ENCODE measurements at regions not wholly inside any gene's neighbourhood (a gene's known extent, or its start where the extent isn't known, plus 50 kb on each side); places are given as distances from the start of the nearest gene placed in this dataset.

- DNase-seq (ENCODE audit: low spot score) = no peak
These were observed 740.5 kb downstream of the CBLN4 start for GRCh38 chr20:55264703-55265239.

- no peak for DNase-seq (ENCODE audit: low spot score)
These were observed 746.8 kb downstream of the CBLN4 start for GRCh38 chr20:55258559-55258958.

GRCh38 chr20:55255016-55255415, 750.3 kb downstream of the CBLN4 start:
- DNase-seq (ENCODE audit: low spot score) = no peak

GRCh38 chr20:55253781-55254180, 751.5 kb downstream of the CBLN4 start:
- DNase-seq (ENCODE audit: low spot score) = no peak

DNA sequence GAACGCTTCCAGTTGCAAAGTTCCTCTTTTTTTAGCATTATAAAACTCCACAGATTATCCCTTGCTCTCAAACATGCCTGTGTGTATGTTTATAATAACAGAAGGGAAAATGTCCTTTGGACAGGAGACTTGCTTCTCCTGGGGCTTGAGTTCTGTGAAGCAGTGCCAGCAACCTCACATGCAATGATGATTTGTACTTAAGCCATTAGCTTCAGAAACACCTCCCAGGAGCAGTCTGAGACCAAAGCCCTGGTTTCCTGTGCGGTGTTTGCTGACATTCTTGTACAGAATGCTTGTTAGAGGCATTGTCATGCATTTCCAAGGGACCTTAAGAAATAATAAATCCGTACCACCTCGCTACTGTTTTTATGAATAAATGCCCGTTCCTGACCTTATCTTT, 752.8 kb downstream of the CBLN4 start:
- DNase-seq (ENCODE audit: low spot score) = no peak

GRCh38 chr20:55251170-55251569, 754.1 kb downstream of the CBLN4 start:
- no peak for DNase-seq (ENCODE audit: low spot score)

GRCh38 chr20:55242853-55243252, 762.5 kb downstream of the CBLN4 start:
- no peak for DNase-seq (ENCODE audit: low spot score)

- no peak for DNase-seq (ENCODE audit: low spot score)
These were observed 763.9 kb downstream of the DOK5 start for GRCh38 chr20:55239269-55239668.

DNA sequence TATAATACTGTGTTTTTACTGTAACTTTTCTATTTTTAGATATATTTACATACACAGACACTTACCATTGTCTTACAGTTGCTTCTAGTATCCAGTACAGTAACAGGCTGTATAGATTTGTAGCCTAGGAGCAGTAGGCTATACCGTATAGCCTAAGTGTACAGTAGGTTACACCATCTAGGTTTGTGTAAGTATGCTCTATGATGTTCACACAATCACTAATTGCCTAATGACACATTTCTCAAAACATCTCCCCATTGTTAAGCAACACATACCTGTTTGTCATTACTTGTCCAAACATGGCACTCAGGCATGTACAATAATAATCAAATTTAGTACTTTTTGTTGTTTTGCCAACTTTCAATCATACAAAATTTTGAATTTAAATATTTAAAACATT, 757.3 kb downstream of the DOK5 start:
- no peak for DNase-seq (ENCODE audit: low spot score)

- no peak for DNase-seq (ENCODE audit: low spot score)
These were observed 754.1 kb downstream of the DOK5 start for GRCh38 chr20:55229451-55229850.

DNA sequence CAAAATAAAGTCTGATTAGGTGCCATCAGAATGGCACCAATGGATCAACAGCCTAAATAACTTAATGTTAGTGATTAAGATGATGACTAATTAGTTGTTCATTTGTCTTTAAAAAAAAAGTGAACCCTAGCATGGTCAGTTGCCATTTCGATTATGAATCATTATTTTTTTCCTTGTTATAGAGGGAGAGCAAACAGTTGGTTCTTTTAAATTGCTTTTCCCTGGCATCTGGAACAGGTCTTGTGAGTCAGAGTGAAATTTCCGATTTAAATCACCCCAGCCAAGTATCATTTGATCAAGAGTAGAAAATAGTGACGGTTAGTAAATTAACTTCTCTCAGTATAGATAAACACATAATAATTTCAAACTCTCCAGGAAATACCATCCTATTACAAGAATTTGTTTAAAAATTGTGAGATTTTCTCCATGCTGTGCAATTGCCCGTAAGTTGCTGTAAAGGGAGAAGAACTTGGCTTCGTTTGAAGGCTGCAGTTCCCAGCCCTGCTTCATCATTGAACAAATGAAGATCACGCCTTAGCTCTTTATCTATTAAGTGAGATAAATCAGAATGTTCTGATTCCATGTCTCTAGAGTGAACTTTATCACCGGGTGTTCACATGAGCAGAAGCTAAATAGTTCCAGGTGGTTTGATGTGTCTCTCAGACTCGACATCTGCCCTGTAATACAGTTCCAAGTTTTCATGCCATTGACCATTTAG, 741.3 kb downstream of the DOK5 start:
- no peak for DNase-seq (ENCODE audit: low spot score)

DNA sequence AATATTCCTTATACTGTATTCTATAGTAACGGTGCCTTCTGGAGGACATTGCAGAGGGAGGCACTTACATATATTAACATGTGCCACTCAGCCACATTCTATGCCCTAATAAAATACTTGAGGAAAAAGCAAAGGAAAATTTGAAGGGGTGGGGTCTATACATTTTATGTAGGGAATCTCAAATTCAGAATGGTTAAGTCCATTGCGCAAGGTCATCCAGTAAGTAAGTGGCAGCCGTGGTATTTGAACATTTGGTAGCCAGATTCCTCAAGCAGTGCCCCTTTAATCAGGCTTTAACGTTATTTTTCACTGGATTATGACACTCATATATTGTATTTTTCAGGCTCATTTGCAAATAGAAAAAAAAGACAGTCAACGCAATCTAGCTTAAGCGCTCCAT, 738.3 kb downstream of the DOK5 start:
- DNase-seq (ENCODE audit: low spot score) = no peak

DNA sequence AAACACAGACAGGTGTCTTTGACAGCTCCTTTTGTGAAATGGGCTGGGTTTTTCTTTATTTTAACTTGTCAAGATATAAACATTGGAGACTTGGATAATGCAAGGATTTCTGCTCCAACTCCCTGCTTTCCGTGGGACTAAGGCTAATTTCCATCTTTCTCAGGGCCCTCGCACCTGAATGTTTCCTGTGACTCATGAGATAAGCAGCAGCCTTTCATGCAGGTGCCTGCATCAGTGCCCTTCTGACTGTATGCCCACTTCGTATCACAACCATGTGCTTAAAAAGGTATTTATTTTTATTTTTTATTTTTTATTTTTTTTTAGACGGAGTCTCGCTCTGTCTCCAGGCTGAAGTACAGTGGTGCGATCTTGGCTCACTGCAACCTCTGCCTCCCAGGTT, 736.1 kb downstream of the DOK5 start:
- no peak for DNase-seq (ENCODE audit: low spot score)

DNA sequence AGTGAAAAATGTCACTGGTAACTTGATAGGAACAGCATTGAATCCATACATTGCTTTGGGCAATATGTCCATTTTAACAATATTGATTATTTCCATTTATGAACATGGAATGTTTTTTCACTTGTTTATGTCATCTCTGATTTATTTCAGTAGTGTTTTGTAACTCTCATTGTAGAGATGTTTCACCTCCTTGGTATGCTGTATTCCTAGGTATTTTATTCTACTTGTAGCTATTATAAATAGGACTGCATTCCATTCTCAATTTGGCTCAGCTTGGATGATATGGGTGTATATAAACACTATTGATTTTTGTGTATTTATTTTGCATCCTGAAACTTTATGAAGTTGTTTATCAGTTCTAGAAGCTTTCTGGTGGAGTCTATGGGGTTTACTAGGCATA, 730.3 kb downstream of the DOK5 start:
- no peak for DNase-seq (ENCODE audit: low spot score)

DNA sequence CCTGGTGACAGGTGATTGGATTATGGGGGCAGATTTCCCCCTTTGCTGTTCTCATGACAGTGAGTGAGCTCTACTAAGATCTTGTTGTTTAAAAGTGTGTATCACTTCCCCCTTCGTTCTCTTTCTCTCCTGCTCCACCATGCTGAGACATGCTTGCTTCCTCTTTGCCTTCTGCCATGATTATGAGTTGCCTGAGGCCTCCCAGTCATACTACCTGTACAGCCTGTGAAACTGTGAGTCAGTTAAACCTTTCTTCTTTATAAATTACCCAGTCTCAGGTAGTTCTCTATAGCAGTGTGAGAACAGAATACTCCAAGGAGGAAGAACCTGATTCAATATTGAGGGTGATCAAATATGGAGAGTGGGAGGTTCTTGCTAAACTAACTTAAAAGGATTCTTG, 724.9 kb downstream of the DOK5 start:
- no peak for DNase-seq (ENCODE audit: low spot score)

DNA sequence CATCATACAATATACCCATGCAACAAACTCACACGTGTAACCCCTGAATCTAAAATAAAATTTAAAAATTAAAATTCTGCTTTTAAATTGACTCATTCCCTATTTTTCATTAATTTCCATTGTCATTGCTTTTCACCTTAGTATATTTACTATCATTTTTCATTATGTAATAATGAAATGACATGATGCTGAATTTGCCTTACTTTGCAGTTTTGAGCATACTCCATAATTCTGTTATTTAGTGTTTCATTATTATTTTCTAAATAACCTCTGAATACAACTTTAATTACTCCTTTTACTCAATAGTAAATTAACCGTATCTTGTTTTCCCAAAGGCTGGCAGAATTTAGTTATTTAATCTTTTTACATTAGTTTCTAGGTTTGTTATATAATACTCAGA, 719.6 kb downstream of the DOK5 start:
- DNase-seq (ENCODE audit: low spot score) = no peak

DNA sequence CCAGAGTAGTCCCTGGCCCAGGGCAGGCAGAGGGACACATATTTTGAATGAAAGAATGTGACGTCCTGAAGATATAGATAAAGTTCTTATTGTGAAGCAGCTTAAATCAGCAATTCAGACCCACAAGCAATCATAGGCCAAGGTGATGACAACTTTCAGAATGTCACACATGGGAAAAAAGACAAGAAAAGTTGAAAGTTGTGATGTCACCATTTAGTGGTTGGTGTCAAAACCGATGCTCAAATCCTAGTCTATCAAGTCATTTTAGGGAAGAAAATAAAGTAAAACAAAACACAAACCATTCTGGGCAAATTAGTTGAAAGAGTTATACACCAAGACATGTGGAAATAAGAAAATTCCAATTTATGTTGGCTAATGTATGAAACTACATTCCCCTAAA, 710.8 kb downstream of the DOK5 start:
- no peak for DNase-seq (ENCODE audit: low spot score)

DNA sequence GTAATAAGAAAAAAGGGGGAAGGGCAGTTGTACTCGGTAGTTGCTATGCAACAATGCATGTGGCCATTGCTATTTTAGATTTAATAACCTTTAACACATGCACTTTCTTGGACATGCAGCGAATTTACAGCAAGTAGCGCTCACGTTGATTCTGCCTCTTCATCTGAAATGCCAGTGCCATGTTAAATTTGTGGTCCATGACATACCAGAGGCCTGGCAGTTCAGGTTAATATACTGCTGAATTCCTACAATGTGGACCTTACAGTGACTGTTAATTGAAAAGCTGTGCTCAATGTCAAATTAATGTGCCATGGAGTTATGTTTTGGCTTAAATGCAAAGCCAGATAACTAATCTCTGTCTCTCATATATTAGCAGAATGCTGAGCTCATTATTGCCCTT, 699.7 kb downstream of the DOK5 start:
- DNase-seq (ENCODE audit: low spot score) = no peak

DNA sequence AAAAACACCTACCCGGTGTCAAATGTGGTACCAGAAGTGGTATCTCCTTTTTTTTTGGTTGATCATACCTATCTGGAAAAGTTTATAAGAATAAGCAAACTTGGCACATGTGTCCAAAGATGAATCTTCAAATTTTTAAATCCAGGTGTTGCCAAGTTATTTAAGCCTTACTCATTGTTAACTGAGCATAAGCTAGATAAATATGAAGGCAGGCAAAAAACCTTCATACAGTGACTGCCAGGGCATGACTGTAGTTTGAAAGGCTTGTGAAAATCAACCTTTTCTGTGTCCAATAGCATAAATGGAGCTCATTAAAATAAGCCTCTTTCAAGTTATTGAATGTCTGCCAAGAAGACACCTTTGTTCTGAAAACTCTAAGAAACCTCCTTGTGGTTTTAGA, 699.2 kb downstream of the DOK5 start:
- DNase-seq (ENCODE audit: low spot score) = no peak

GRCh38 chr20:55174172-55174571, 698.8 kb downstream of the DOK5 start:
- no peak for DNase-seq (ENCODE audit: low spot score)

GRCh38 chr20:55173601-55174000, 698.2 kb downstream of the DOK5 start:
- no peak for DNase-seq (ENCODE audit: low spot score)

- no peak for DNase-seq (ENCODE audit: low spot score)
These were observed 697.1 kb downstream of the DOK5 start for GRCh38 chr20:55172310-55173002.

- DNase-seq (ENCODE audit: low spot score) = no peak
These were observed 690.7 kb downstream of the DOK5 start for GRCh38 chr20:55166063-55166462.

GRCh38 chr20:55160996-55161395, 685.6 kb downstream of the DOK5 start:
- DNase-seq (ENCODE audit: low spot score) = no peak

All from hematopoietic multipotent progenitor cell treated with erythropoietin and hydrocortisone succinate and interleukin-3 and kit ligand, for 17 days (in vitro differentiated cells).